ENCODE measurements at regions not wholly inside any gene's neighbourhood (a gene's known extent, or its start where the extent isn't known, plus 50 kb on each side); places are given as distances from the start of the nearest gene placed in this dataset.

DNA sequence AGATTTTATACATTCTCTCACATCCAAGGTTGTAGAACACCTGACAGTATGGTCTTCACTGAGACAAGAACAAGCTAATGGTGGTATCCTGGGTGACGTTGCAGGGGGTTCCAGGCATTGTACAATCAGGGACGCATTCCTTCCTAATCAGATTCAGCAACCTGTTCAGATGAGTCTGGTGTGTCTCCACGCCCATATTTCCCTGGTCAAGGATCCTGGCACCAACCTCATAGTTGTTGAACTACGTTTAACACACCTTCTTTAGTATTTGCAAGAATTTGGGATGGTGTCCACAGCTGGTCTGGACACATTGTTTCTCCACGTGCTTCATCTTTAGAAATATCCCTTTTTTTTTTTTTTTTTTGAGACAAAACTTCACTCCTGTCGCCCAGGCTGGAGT is 161.0 kb upstream of the CDYL start:
- FAIRE-seq (no peak), DNase-seq (ENCODE audit: low read depth, low spot score) (no peak)
- Histone ChIP-seq H3K79me2 (ENCODE audit: control insufficient read depth, insufficient read depth, low read length) (no peaks in the 10 kb centered on the region), H3K9me3 (replicated peaks; ENCODE audit: control insufficient read depth, insufficient read depth, low read length) (no peaks in the 10 kb centered on the region), H3K36me3 (ENCODE audit: control insufficient read depth in 2 of 2, extremely low read depth in 1 of 2, insufficient read depth in 2 of 2, low read length in 2 of 2) (no peaks in the 10 kb centered on the region), H3K9ac (replicated peaks; ENCODE audit: extremely low read depth, insufficient read depth, low read length) (no peak overlapping the region), H3K4me3 (replicated peaks in 1 of 3; ENCODE audit: insufficient read depth in 1 of 3, low read depth in 1 of 3, low read length in 3 of 3) (no peak overlapping the region), H3K27ac (ENCODE audit: insufficient read depth, low read depth, low read length) (no peak overlapping the region), H2AFZ (ENCODE audit: low read depth, low read length) (no peak overlapping the region), H3K4me2 (ENCODE audit: insufficient read depth, low read length) (no peak overlapping the region), H4K20me1 (replicated peaks; ENCODE audit: control insufficient read depth, extremely low read depth, insufficient read depth, low read length) (no peaks in the 10 kb centered on the region), H3K27me3 (ENCODE audit: control insufficient read depth in 2 of 2, insufficient read depth in 2 of 2, low read length in 2 of 2) (peaks cover 0 to 2% of the 10 kb centered on the region in 2 experiments), H3K9me1 (replicated peaks; ENCODE audit: control insufficient read depth, extremely low read depth, insufficient read depth, low read length) (no peaks in the 10 kb centered on the region), H3K4me1 (ENCODE audit: control insufficient read depth, extremely low read depth, insufficient read depth, low read length) (peaks cover 7% of the 10 kb centered on the region)
- ChIA-PET CTCF (no interaction called here), POLR2A (no interaction called here)
- BruUV-seq (replicated peaks) = no TSS peak
- dilution Hi-C loops (cut with MboI; ENCODE audit: extremely low pct_ligation_motif_present, low sequenced_read_pairs) (no loop called here), intact Hi-C loops (cut with micrococcal nuclease) (no loop called here)
- TF ChIP-seq POLR2A (IDR thresholded peaks at IDR 0.05; ENCODE audit: low read depth, low read length) (no peak), JUN (IDR thresholded peaks at IDR 0.05; ENCODE audit: borderline replicate concordance, insufficient read depth, insufficient read length, low read depth) (no peak), MYC (IDR thresholded peaks at IDR 0.05; ENCODE audit: low read depth, low read length) (no peak), EZH2 (IDR thresholded peaks at IDR 0.05; ENCODE audit: borderline replicate concordance, low read depth, low read length, severe bottlenecking) (no peak), FOS (IDR thresholded peaks at IDR 0.05; ENCODE audit: borderline replicate concordance, insufficient read depth, low read length) (no peak), POLR2AphosphoS5 (IDR thresholded peaks at IDR 0.05; ENCODE audit: insufficient read depth, low read depth, low read length) (no peak)
- TF ChIP-seq, protein P1, sequence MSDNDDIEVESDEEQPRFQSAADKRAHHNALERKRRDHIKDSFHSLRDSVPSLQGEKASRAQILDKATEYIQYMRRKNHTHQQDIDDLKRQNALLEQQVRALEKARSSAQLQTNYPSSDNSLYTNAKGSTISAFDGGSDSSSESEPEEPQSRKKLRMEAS (IDR thresholded peaks at IDR 0.05; ENCODE audit: insufficient read depth, insufficient read length) = no peak

GRCh38 chr6:4614637-4615036 is 161.6 kb upstream of the CDYL start:
- dilution Hi-C loops (cut with MboI; ENCODE audit: extremely low pct_ligation_motif_present, low sequenced_read_pairs) (no loop called here), intact Hi-C loops (cut with micrococcal nuclease) (no loop called here)
- no peaks in the 10 kb centered on the region for H3K36me3 ChIP-seq (ENCODE audit: control insufficient read depth in 2 of 2, extremely low read depth in 1 of 2, insufficient read depth in 2 of 2, low read length in 2 of 2)
- H3K9me3 ChIP-seq (replicated peaks; ENCODE audit: control insufficient read depth, insufficient read depth, low read length) = no peaks in the 10 kb centered on the region
- H3K9me1 ChIP-seq (replicated peaks; ENCODE audit: control insufficient read depth, extremely low read depth, insufficient read depth, low read length) = no peaks in the 10 kb centered on the region
- H3K27ac ChIP-seq (ENCODE audit: insufficient read depth, low read depth, low read length) = no peak overlapping the region
- FAIRE-seq (no peak), DNase-seq (ENCODE audit: low read depth, low spot score) (no peak)
- H3K27me3 ChIP-seq (ENCODE audit: control insufficient read depth in 2 of 2, insufficient read depth in 2 of 2, low read length in 2 of 2) = peaks cover 0 to 2% of the 10 kb centered on the region in 2 experiments
- TF ChIP-seq POLR2AphosphoS5 (IDR thresholded peaks at IDR 0.05; ENCODE audit: insufficient read depth, low read depth, low read length) = no peak
- TF ChIP-seq, protein P1 (IDR thresholded peaks at IDR 0.05; ENCODE audit: insufficient read depth, insufficient read length) = no peak
- no peak for TF ChIP-seq MYC (IDR thresholded peaks at IDR 0.05; ENCODE audit: low read depth, low read length)
- TF ChIP-seq FOS (IDR thresholded peaks at IDR 0.05; ENCODE audit: borderline replicate concordance, insufficient read depth, low read length) = no peak
- TF ChIP-seq EZH2 (IDR thresholded peaks at IDR 0.05; ENCODE audit: borderline replicate concordance, low read depth, low read length, severe bottlenecking) = no peak
- TF ChIP-seq CTCF (IDR thresholded peaks at IDR 0.05; ENCODE audit: extremely low read depth in 1 of 2, insufficient read depth in 1 of 2, low read depth in 1 of 2, low read length in 2 of 2) = no peak
- TF ChIP-seq POLR2A (IDR thresholded peaks at IDR 0.05; ENCODE audit: low read depth, low read length) = no peak
- TF ChIP-seq GATA2 (IDR thresholded peaks at IDR 0.05; ENCODE audit: insufficient read depth, insufficient read length, low read depth, low read length) = no peak
- no peak for TF ChIP-seq JUN (IDR thresholded peaks at IDR 0.05; ENCODE audit: borderline replicate concordance, insufficient read depth, insufficient read length, low read depth)
- peaks cover 12% of the 10 kb centered on the region for H3K4me1 ChIP-seq (ENCODE audit: control insufficient read depth, extremely low read depth, insufficient read depth, low read length)
- no TSS peak for BruUV-seq (replicated peaks)
- no peak overlapping the region for H2AFZ ChIP-seq (ENCODE audit: low read depth, low read length)
- no peaks in the 10 kb centered on the region for H3K79me2 ChIP-seq (ENCODE audit: control insufficient read depth, insufficient read depth, low read length)
- H3K9ac ChIP-seq (replicated peaks; ENCODE audit: extremely low read depth, insufficient read depth, low read length) = no peak overlapping the region
- ChIA-PET CTCF (no interaction called here), POLR2A (no interaction called here)
- no peaks in the 10 kb centered on the region for H4K20me1 ChIP-seq (replicated peaks; ENCODE audit: control insufficient read depth, extremely low read depth, insufficient read depth, low read length)
- no peak overlapping the region for H3K4me3 ChIP-seq (replicated peaks in 1 of 3; ENCODE audit: insufficient read depth in 1 of 3, low read depth in 1 of 3, low read length in 3 of 3)
- no peak overlapping the region for H3K4me2 ChIP-seq (ENCODE audit: insufficient read depth, low read length)
